ENCODE measurements at regions not wholly inside any gene's neighbourhood (a gene's known extent, or its start where the extent isn't known, plus 50 kb on each side); places are given as distances from the start of the nearest gene placed in this dataset.

DNA sequence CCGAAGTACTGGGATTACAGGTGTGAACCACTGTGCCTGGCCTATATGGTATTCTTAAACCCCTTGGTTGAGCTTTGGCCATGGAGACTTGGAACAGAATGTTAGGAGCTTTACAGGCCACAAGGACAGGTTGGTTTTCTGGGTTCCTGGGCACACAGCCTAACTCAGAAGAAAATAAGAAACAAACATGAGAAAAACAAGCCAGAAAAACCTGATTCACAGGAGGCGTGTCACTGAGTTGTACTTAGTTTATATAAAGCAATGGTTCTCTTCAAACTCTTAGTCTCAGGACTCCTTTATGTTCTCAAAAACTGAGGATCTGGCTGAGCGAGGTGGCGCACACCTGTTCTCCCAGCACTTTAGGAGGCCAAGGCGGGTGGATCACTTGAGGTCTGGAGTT lies 125.1 kb upstream of the SPATA13 start:
- no peaks in the 10 kb centered on the region for H3K36me3 ChIP-seq
- TF ChIP-seq, protein P1, sequence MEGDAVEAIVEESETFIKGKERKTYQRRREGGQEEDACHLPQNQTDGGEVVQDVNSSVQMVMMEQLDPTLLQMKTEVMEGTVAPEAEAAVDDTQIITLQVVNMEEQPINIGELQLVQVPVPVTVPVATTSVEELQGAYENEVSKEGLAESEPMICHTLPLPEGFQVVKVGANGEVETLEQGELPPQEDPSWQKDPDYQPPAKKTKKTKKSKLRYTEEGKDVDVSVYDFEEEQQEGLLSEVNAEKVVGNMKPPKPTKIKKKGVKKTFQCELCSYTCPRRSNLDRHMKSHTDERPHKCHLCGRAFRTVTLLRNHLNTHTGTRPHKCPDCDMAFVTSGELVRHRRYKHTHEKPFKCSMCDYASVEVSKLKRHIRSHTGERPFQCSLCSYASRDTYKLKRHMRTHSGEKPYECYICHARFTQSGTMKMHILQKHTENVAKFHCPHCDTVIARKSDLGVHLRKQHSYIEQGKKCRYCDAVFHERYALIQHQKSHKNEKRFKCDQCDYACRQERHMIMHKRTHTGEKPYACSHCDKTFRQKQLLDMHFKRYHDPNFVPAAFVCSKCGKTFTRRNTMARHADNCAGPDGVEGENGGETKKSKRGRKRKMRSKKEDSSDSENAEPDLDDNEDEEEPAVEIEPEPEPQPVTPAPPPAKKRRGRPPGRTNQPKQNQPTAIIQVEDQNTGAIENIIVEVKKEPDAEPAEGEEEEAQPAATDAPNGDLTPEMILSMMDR (IDR thresholded peaks at IDR 0.05; ENCODE audit: low read depth, low read length), result no peak
- H3K4me1 ChIP-seq, result no peaks in the 10 kb centered on the region
- H3K4me3 ChIP-seq (ENCODE audit: low read depth, low read length), result no peak overlapping the region
- no peaks in the 10 kb centered on the region for H3K27me3 ChIP-seq
- no peak for DNase-seq
- H3K9me3 ChIP-seq, result no peaks in the 10 kb centered on the region

- no peak for DNase-seq
- no peaks in the 10 kb centered on the region for H3K36me3 ChIP-seq
- no peak overlapping the region for H3K4me3 ChIP-seq (ENCODE audit: low read depth, low read length)
- H3K9me3 ChIP-seq, result no peaks in the 10 kb centered on the region
- H3K27me3 ChIP-seq, result no peaks in the 10 kb centered on the region
- H3K4me1 ChIP-seq, result no peaks in the 10 kb centered on the region
- TF ChIP-seq, protein P1 (IDR thresholded peaks at IDR 0.05; ENCODE audit: low read depth, low read length), result no peak
Measured at GRCh38 chr13:24036115-24036514, 124.4 kb upstream of the SPATA13 start.

DNA sequence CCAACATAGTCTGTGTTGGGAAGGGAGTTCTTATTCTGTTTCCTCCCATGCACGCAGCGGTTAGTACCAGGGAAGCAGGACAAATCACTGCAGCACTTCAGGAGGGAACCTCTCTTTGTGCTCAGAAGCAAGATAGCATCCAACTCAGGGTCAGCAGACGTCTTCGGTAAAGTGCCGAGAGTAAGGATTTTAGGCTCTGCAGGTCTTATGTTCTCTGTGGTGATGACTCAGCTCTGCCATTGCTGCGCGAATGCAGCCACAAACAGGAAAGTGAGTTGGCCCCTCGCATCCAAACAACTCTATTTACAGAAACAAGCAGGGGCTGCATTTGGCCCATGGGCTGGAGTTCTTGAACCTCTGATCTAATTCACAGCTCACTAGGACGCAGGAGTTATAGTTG lies 122.1 kb upstream of the SPATA13 start:
- TF ChIP-seq, protein P1 (IDR thresholded peaks at IDR 0.05; ENCODE audit: low read depth, low read length), result no peak
- H3K4me3 ChIP-seq (ENCODE audit: low read depth, low read length), result no peak overlapping the region
- no peak for DNase-seq
- no peaks in the 10 kb centered on the region for H3K36me3 ChIP-seq
- H3K27me3 ChIP-seq, result no peaks in the 10 kb centered on the region; the same call in 1 of the 2 replicates
- no peaks in the 10 kb centered on the region for H3K4me1 ChIP-seq
- no peaks in the 10 kb centered on the region for H3K9me3 ChIP-seq

DNA sequence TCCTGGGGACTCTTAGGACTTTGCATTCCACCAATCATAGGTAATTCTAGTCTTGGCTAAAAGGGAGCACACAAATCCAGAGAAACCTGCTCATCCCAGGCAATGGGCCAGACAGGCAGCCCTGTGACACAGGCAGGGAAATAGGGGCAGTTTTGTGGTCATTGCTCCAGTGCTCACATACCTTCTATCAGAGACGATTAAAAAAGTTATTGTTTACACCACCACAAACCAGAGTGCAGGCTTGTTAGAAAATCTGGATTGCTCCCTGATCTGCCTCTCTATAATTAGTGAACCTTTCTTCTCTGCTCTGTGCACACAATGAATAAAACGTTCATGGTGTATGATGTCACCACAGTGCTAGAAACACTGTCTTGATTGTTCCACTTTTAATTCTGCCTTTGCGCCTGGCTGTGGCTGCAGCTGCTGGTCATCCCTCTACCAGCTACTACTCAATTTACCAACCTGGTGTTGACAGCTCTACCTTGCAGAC lies 121.6 kb upstream of the SPATA13 start:
- TF ChIP-seq, protein P1 (IDR thresholded peaks at IDR 0.05; ENCODE audit: low read depth, low read length), result no peak
- no peaks in the 10 kb centered on the region for H3K4me1 ChIP-seq
- no peak overlapping the region for H3K4me3 ChIP-seq (ENCODE audit: low read depth, low read length)
- no peak for DNase-seq
- H3K9me3 ChIP-seq, result no peaks in the 10 kb centered on the region
- H3K27me3 ChIP-seq, result no peaks in the 10 kb centered on the region; the same call in 1 of the 2 replicates
- H3K36me3 ChIP-seq, result no peaks in the 10 kb centered on the region

- no peak overlapping the region for H3K4me3 ChIP-seq (ENCODE audit: low read depth, low read length)
- H3K9me3 ChIP-seq, result no peaks in the 10 kb centered on the region
- no peaks in the 10 kb centered on the region; the same call in 1 of the 2 replicates for H3K27me3 ChIP-seq
- DNase-seq, result no peak
- H3K36me3 ChIP-seq, result no peaks in the 10 kb centered on the region
- H3K4me1 ChIP-seq, result no peaks in the 10 kb centered on the region
- TF ChIP-seq, protein P1 (IDR thresholded peaks at IDR 0.05; ENCODE audit: low read depth, low read length), result no peak
Measured at GRCh38 chr13:24039621-24040475, 120.7 kb upstream of the SPATA13 start.

DNA sequence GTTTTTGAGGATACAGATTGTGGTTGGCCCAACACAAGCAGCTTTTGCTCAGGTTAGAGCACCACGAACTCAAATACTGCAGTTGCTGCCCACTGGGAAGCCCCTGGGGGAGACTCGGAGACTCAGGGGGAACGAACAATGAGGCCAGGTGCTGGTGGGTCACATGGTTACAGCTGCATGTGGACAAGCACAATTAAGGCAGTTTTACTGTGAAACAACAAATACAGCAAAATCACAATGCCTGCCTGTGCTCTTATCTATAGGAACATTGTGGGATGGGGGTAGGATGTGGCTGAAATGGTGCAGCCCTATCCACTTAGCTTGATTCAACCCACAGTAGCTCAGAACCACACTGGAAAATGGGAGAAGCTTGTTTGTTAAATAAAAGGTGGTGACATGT lies 119.7 kb upstream of the SPATA13 start:
- no peaks in the 10 kb centered on the region for H3K9me3 ChIP-seq
- no peaks in the 10 kb centered on the region for H3K36me3 ChIP-seq
- DNase-seq, result no peak
- TF ChIP-seq, protein P1 (IDR thresholded peaks at IDR 0.05; ENCODE audit: low read depth, low read length), result no peak
- no peaks in the 10 kb centered on the region; the same call in none of the 2 replicates for H3K27me3 ChIP-seq
- H3K4me1 ChIP-seq, result no peaks in the 10 kb centered on the region
- H3K4me3 ChIP-seq (ENCODE audit: low read depth, low read length), result no peak overlapping the region

Data from BE2C (cell line).